IMR-90 (cell line): ENCODE measurements at regions not wholly inside any gene's neighbourhood (a gene's known extent, or its start where the extent isn't known, plus 50 kb on each side); places are given as distances from the start of the nearest gene placed in this dataset.

Source experiments
- ATAC-seq: fragments of 200-7000 bp; cut with Tn5 transposase; 2 replicates; pipeline ENCODE4 v1.9.1; 2020; ENCODE audit warnings: low read depth, mild to moderate bottlenecking, moderate library complexity
- BruUV-seq: library from RNA; stranded (reverse); fragments of 400-500 nt; replicated peaks from 2 replicates; lab custom pipeline; 2021; lab: Mats Ljungman, UMichigan
- CTCF ChIA-PET: fragments of 300-600 bp; formaldehyde crosslinking; extraction: SDS; loops from one replicate; lab custom pipeline; 2021; ENCODE audit warnings: antibody characterized with exemption; lab: Yijun Ruan, JAX
- POLR2A ChIA-PET: fragments of 300-600 bp; sonication (Branson Sonifier 250); formaldehyde crosslinking; loops from one replicate; lab custom pipeline; 2022; ENCODE audit warnings: antibody characterized with exemption; ENCODE audit not compliant: unreplicated experiment; lab: Charles Lee
- DNase-seq: peaks from one replicate; pipeline ENCODE4 v3.0.0; 2013
- H2AFZ ChIP-seq: replicated peaks from 2 replicates; pipeline ENCODE3; 2013; ENCODE audit warnings: low read length, mild to moderate bottlenecking; ENCODE audit not compliant: poor library complexity
- H2AK5ac ChIP-seq: 2 replicates; pipeline ENCODE4 v1.6.1; 2013; ENCODE audit warnings: low read depth, low read length, inconsistent platforms
- H2AK9ac ChIP-seq: replicated peaks from 2 replicates; pipeline ENCODE3; 2013; ENCODE audit warnings: mild to moderate bottlenecking, low read depth, low read length, moderate library complexity; ENCODE audit not compliant: poor library complexity
- H2BK120ac ChIP-seq: 2 replicates; pipeline ENCODE4 v1.6.1; 2013; ENCODE audit warnings: low read depth, low read length, inconsistent platforms
- H2BK15ac ChIP-seq: 3 replicates; pipeline ENCODE4 v1.6.1; 2013; ENCODE audit warnings: low read depth, low read length, inconsistent platforms
- H2BK20ac ChIP-seq: 2 replicates; pipeline ENCODE4 v1.6.1; 2013; ENCODE audit warnings: low read depth, mild to moderate bottlenecking, inconsistent platforms, low read length, moderate library complexity
- H2BK5ac ChIP-seq: 2 replicates; pipeline ENCODE4 v1.6.1; 2013; ENCODE audit warnings: mild to moderate bottlenecking, low read depth, low read length, inconsistent platforms; ENCODE audit not compliant: poor library complexity, severe bottlenecking
- H3K14ac ChIP-seq: replicated peaks from 2 replicates; pipeline ENCODE4 v1.6.1; 2013; ENCODE audit warnings: low read depth, low read length, inconsistent platforms
- H3K18ac ChIP-seq: 2 replicates; pipeline ENCODE4 v1.6.1; 2013; ENCODE audit warnings: low read depth, low read length, control low read depth
- H3K23ac ChIP-seq: 2 replicates; pipeline ENCODE4 v1.6.1; 2013; ENCODE audit warnings: low read depth, low read length, inconsistent platforms
- H3K27ac ChIP-seq: 2 replicates; pipeline ENCODE4 v1.5.1; 2013; ENCODE audit warnings: mild to moderate bottlenecking, control low read depth, low read length; ENCODE audit not compliant: insufficient read depth
- H3K27me3 ChIP-seq: 2 replicates; pipeline ENCODE4 v1.6.1; 2013; ENCODE audit warnings: low read length; ENCODE audit not compliant: control insufficient read depth, insufficient read depth
- H3K36me3 ChIP-seq: 2 replicates; pipeline ENCODE4 v1.6.1; 2013; ENCODE audit warnings: low read length, mixed read lengths; ENCODE audit not compliant: control insufficient read depth, insufficient read depth
- H3K4ac ChIP-seq: 2 replicates; pipeline ENCODE4 v1.6.1; 2013; ENCODE audit warnings: low read depth, low read length, inconsistent platforms
- H3K4me1 ChIP-seq: 2 replicates; pipeline ENCODE4 v1.6.1; 2013; ENCODE audit warnings: low read length, mixed read lengths; ENCODE audit not compliant: control insufficient read depth, insufficient read depth
- H3K4me2 ChIP-seq: 2 replicates; pipeline ENCODE4 v1.6.1; 2013; ENCODE audit warnings: low read depth, mild to moderate bottlenecking, control low read depth, low read length, moderate library complexity
- H3K4me3 ChIP-seq: 2 replicates; pipeline ENCODE4 v1.5.1; 2013; ENCODE audit warnings: low read depth, mild to moderate bottlenecking, control low read depth, low read length, moderate library complexity; ENCODE audit not compliant: insufficient read depth
- H3K56ac ChIP-seq: 2 replicates; pipeline ENCODE4 v1.6.1; 2013; ENCODE audit warnings: low read length, inconsistent platforms; ENCODE audit not compliant: insufficient read depth; ENCODE audit errors: extremely low read depth
- H3K79me1 ChIP-seq, 2 experiments: 2 replicates each; pipeline ENCODE4 v1.6.1; 2013; ENCODE audit warnings: low read length in 2 of 2, inconsistent platforms in 1 of 2, low read depth in 1 of 2
- H3K9ac ChIP-seq: 2 replicates; pipeline ENCODE4 v1.6.1; 2013; ENCODE audit warnings: low read depth, low read length, control low read depth
- H3K9me1 ChIP-seq: 2 replicates; pipeline ENCODE4 v1.6.1; 2013; ENCODE audit warnings: low read length, inconsistent platforms; ENCODE audit not compliant: insufficient read depth
- H3K9me3 ChIP-seq: 2 replicates; pipeline ENCODE4 v1.6.1; 2013; ENCODE audit warnings: low read length; ENCODE audit not compliant: control insufficient read depth, insufficient read depth
- H4K20me1 ChIP-seq: 2 replicates; pipeline ENCODE4 v1.6.1; 2013; ENCODE audit warnings: low read length, inconsistent platforms; ENCODE audit not compliant: insufficient read depth
- H4K5ac ChIP-seq: 2 replicates; pipeline ENCODE4 v1.6.1; 2013; ENCODE audit warnings: mild to moderate bottlenecking, low read depth, low read length, control low read depth
- H4K8ac ChIP-seq, 2 experiments: 2 replicates each; pipeline ENCODE4 v1.6.1; 2013; ENCODE audit warnings: low read depth in 2 of 2, low read length in 2 of 2, control low read depth in 1 of 2, inconsistent platforms in 1 of 2
- H4K91ac ChIP-seq: 2 replicates; pipeline ENCODE4 v1.6.1; 2013; ENCODE audit warnings: low read depth, low read length, inconsistent platforms; ENCODE audit not compliant: insufficient read depth
- ELK1 ChIP-seq: fragments of 150-350 bp; IDR thresholded peaks from 2 replicates; pipeline ENCODE4 v1.6.1; 2016; ENCODE audit warnings: low read depth, mild to moderate bottlenecking, low read length, moderate library complexity, borderline replicate concordance
- RAD21 ChIP-seq: IDR thresholded peaks from 2 replicates; pipeline ENCODE4 v1.6.1; 2012; ENCODE audit warnings: low read length, improper control_type of control experiment
- WGBS, 2 experiments: methylation state at CpG; one replicate each; pipeline versions ENCODE4 v1.1.5 to v1.1.7; 2013; ENCODE audit warnings: missing lambda C conversion rate in 2 of 2; ENCODE audit not compliant: insufficient read length in 1 of 2; ENCODE audit errors: extremely low coverage in 2 of 2; 5-methylcytosine and 5-hydroxymethylcytosine counted together
- dilution Hi-C: fragments of 300-500 bp; cut with HindIII; formaldehyde crosslinking; loops from one replicate; pipeline ENCODE4 v1.14.3; 2018; ENCODE audit warnings: low sequenced_read_pairs; ENCODE audit not compliant: unreplicated experiment
- in situ Hi-C: fragments of 300-500 bp; cut with MboI; formaldehyde crosslinking; loops from 3 replicates; pipeline ENCODE4 v1.14.3; 2019; ENCODE audit warnings: low sequenced_read_pairs, inconsistent platforms, mixed read lengths
- intact Hi-C: fragments of 100-400 bp; cut with micrococcal nuclease; formaldehyde crosslinking; loops from 2 replicates; pipeline ENCODE4 v1.10.0; 2022

- H3K23ac ChIP-seq = no peak overlapping the region
- H4K20me1 ChIP-seq = no peaks in the 10 kb centered on the region
- no peak overlapping the region for H3K9ac ChIP-seq
- ChIA-PET CTCF (no interaction called here), POLR2A (no interaction called here)
- H3K27ac ChIP-seq = no peak overlapping the region
- no peak overlapping the region for H3K4ac ChIP-seq
- intact Hi-C loops (no loop called here), dilution Hi-C loops (no loop called here), in situ Hi-C loops (no loop called here)
- H3K4me3 ChIP-seq = no peak overlapping the region
- no peak overlapping the region for H4K8ac ChIP-seq
- no peak overlapping the region for H2BK20ac ChIP-seq
- no peak overlapping the region for H4K91ac ChIP-seq
- no peak overlapping the region for H2AK5ac ChIP-seq
- H2BK15ac ChIP-seq = no peak overlapping the region
- no peak for TF ChIP-seq RAD21
- no peak for TF ChIP-seq ELK1
- H4K5ac ChIP-seq = no peak overlapping the region
- no peak overlapping the region for H2BK5ac ChIP-seq
- H3K79me1 ChIP-seq = no peaks in the 10 kb centered on the region
- no peak overlapping the region for H3K4me2 ChIP-seq
- H3K36me3 ChIP-seq = no peaks in the 10 kb centered on the region
- no peaks in the 10 kb centered on the region for H3K9me1 ChIP-seq
- no peak overlapping the region for H2BK120ac ChIP-seq
- DNase-seq (no peak), ATAC-seq (no peak)
- peaks cover 2% of the 10 kb centered on the region; the same call in 1 of the 2 replicates for H3K27me3 ChIP-seq
- H3K4me1 ChIP-seq = peaks cover 2% of the 10 kb centered on the region; the same call in 1 of the 2 replicates
- H2AK9ac ChIP-seq = no peak overlapping the region
- BruUV-seq = no TSS peak
- no peak overlapping the region for H3K18ac ChIP-seq
- H3K9me3 ChIP-seq = no peaks in the 10 kb centered on the region
- WGBS, 2 experiments = 0% methylated on average over 1 of the region's 2 CpGs; no CpG with 5 or more reads in 1 of the 2 experiments
- no peak overlapping the region for H3K14ac ChIP-seq
- H2AFZ ChIP-seq = no peak overlapping the region
- H3K56ac ChIP-seq = no peak overlapping the region
Measured at GRCh38 chr2:238591732-238592131, 165.0 kb downstream of the ASB1 start.
